Natural killer cell (primary cell): ENCODE measurements at regions not wholly inside any gene's neighbourhood (a gene's known extent, or its start where the extent isn't known, plus 50 kb on each side); places are given as distances from the start of the nearest gene placed in this dataset.

ENCODE experiments used
- ATAC-seq, 3 donors: fragments of 150-1000 bp in 2 of 3; fragments of 200-7000 bp in 1 of 3; cut with Tn5 transposase; 1 replicate in 1 of 3; 2 replicates in 2 of 3; pipeline ENCODE4 v1.10.0; 2021; ENCODE audit warnings: mild to moderate bottlenecking in 2 of 3, moderate library complexity in 2 of 3
- DNase-seq, 2 donors: peaks; one replicate each; pipeline versions ENCODE4 v3.0.0 to v3.0.0-alpha.2; 2013 to 2021; ENCODE audit warnings: mixed read lengths in 1 of 2
- H3K27ac ChIP-seq: one replicate; pipeline ENCODE4 v1.5.1; 2013; ENCODE audit warnings: mild to moderate bottlenecking, low read length
- H3K27me3 ChIP-seq: one replicate; pipeline ENCODE4 v1.6.1; 2013; ENCODE audit warnings: low read length; ENCODE audit not compliant: control insufficient read depth, insufficient read depth
- H3K36me3 ChIP-seq: one replicate; pipeline ENCODE4 v1.6.1; 2013; ENCODE audit warnings: low read length; ENCODE audit not compliant: control insufficient read depth, insufficient read depth
- H3K4me1 ChIP-seq: one replicate; pipeline ENCODE4 v1.6.1; 2013; ENCODE audit warnings: low read length; ENCODE audit not compliant: control insufficient read depth, insufficient read depth
- H3K4me3 ChIP-seq: one replicate; pipeline ENCODE4 v1.5.1; 2013; ENCODE audit warnings: low read length
- H3K9me3 ChIP-seq: one replicate; pipeline ENCODE4 v1.6.1; 2013; ENCODE audit warnings: low read length; ENCODE audit not compliant: control insufficient read depth, insufficient read depth
- H3K27ac Mint-ChIP-seq, 2 donors: one replicate each; pipeline ENCODE4 v1.8.0; 2022; ENCODE audit warnings: mild to moderate bottlenecking in 2 of 2, mixed read lengths in 2 of 2, moderate library complexity in 1 of 2
- H3K27me3 Mint-ChIP-seq, 2 donors: one replicate each; pipeline ENCODE4 v1.8.0; 2022; ENCODE audit warnings: low read depth in 2 of 2, mixed read lengths in 2 of 2
- H3K36me3 Mint-ChIP-seq: one replicate; pipeline ENCODE4 v1.8.0; 2022; ENCODE audit warnings: mixed read lengths
- H3K4me1 Mint-ChIP-seq, 2 donors: one replicate each; pipeline ENCODE4 v1.8.0; 2022; ENCODE audit warnings: mixed read lengths in 2 of 2
- H3K4me3 Mint-ChIP-seq: one replicate; pipeline ENCODE4 v1.8.0; 2022; ENCODE audit warnings: mild to moderate bottlenecking, moderate library complexity, mixed read lengths
- H3K9me3 Mint-ChIP-seq, 2 donors: one replicate each; pipeline ENCODE4 v1.8.0; 2022; ENCODE audit warnings: mixed read lengths in 2 of 2
- WGBS: methylation state at CpG from one replicate; pipeline ENCODE4 v1.1.7; 2013; ENCODE audit warnings: missing lambda C conversion rate; ENCODE audit not compliant: insufficient coverage; 5-methylcytosine and 5-hydroxymethylcytosine counted together
- intact Hi-C: fragments of 100-400 bp; cut with micrococcal nuclease; formaldehyde crosslinking; loops from one replicate; pipeline ENCODE4 v1.14.2; 2022
- TF ChIP-seq, protein P1 (sequence below): fragments of 200-600 bp; IDR thresholded peaks from one replicate; pipeline ENCODE4 v1.8.0; 2022; ENCODE audit warnings: antibody characterized with exemption

DNA sequence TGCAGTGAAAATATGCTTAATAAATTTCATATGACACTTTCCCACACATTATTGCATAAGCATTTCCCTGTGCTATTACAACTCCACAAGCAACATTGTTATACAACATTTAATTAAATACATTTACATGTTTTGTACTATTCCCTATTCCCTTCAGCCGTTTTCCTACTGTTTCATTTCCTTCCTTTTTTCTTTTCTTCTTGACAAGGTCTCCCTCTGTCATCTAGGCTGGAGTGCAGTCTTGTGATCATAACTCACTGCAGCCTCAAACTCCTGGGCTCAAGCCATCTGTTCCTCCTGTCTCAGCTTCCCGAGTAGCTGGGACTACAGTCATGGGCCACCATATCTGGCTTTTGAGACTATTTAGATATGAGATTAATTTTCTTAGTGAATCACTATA is 254.7 kb downstream of the NFKBIZ start:
- DNase-seq (no peak), ATAC-seq (no peak)
- Histone ChIP-seq H3K9me3 (no peaks in the 10 kb centered on the region), H3K4me3 (no peak overlapping the region), H3K27me3 (no peaks in the 10 kb centered on the region), H3K4me1 (no peaks in the 10 kb centered on the region), H3K27ac (no peak overlapping the region), H3K36me3 (no peaks in the 10 kb centered on the region)
- H3K27ac Mint-ChIP-seq: no peak overlapping the region
- intact Hi-C loops: no loop called here
- TF ChIP-seq, protein P1, sequence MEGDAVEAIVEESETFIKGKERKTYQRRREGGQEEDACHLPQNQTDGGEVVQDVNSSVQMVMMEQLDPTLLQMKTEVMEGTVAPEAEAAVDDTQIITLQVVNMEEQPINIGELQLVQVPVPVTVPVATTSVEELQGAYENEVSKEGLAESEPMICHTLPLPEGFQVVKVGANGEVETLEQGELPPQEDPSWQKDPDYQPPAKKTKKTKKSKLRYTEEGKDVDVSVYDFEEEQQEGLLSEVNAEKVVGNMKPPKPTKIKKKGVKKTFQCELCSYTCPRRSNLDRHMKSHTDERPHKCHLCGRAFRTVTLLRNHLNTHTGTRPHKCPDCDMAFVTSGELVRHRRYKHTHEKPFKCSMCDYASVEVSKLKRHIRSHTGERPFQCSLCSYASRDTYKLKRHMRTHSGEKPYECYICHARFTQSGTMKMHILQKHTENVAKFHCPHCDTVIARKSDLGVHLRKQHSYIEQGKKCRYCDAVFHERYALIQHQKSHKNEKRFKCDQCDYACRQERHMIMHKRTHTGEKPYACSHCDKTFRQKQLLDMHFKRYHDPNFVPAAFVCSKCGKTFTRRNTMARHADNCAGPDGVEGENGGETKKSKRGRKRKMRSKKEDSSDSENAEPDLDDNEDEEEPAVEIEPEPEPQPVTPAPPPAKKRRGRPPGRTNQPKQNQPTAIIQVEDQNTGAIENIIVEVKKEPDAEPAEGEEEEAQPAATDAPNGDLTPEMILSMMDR: no peak
- no peak overlapping the region for H3K4me3 Mint-ChIP-seq
- H3K4me1 Mint-ChIP-seq: no peaks in the 10 kb centered on the region
- H3K36me3 Mint-ChIP-seq: no peaks in the 10 kb centered on the region
- no peaks in the 10 kb centered on the region for H3K27me3 Mint-ChIP-seq
- no peaks in the 10 kb centered on the region for H3K9me3 Mint-ChIP-seq
- 33% methylated on average over 1 of the region's 2 CpGs for WGBS

DNA sequence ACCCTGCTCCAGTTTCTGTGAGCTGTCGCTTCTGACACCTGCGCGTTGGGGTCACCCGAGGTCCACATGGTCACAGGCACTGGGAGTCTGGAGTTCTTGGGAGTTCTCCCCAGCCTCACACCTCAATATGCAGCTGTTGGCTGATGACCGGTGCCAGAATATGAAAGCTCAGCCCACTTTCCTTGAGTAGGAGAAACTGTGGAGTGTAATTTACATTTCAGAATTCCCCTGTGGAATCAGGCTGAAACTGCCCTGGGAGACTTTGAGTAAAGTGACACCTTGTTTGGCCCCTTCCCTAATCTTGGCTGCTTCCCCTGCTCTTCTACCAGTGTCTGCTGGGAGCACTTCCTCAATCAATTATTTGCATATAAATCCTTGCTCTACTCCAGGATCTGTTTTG is 255.9 kb downstream of the NFKBIZ start:
- Mint-ChIP-seq H3K36me3 (no peaks in the 10 kb centered on the region), H3K4me3 (no peak overlapping the region), H3K4me1 (no peaks in the 10 kb centered on the region), H3K27ac (no peak overlapping the region), H3K27me3 (no peaks in the 10 kb centered on the region), H3K9me3 (no peaks in the 10 kb centered on the region)
- no peaks in the 10 kb centered on the region for H3K9me3 ChIP-seq
- H3K4me3 ChIP-seq: no peak overlapping the region
- no peak for ATAC-seq
- no peaks in the 10 kb centered on the region for H3K36me3 ChIP-seq
- H3K4me1 ChIP-seq: no peaks in the 10 kb centered on the region
- intact Hi-C loops: no loop called here
- no peaks in the 10 kb centered on the region for H3K27me3 ChIP-seq
- TF ChIP-seq, protein P1: no peak
- DNase-seq: no peak
- WGBS: 100% methylated on average over 5 of the region's 5 CpGs
- no peak overlapping the region for H3K27ac ChIP-seq

DNA sequence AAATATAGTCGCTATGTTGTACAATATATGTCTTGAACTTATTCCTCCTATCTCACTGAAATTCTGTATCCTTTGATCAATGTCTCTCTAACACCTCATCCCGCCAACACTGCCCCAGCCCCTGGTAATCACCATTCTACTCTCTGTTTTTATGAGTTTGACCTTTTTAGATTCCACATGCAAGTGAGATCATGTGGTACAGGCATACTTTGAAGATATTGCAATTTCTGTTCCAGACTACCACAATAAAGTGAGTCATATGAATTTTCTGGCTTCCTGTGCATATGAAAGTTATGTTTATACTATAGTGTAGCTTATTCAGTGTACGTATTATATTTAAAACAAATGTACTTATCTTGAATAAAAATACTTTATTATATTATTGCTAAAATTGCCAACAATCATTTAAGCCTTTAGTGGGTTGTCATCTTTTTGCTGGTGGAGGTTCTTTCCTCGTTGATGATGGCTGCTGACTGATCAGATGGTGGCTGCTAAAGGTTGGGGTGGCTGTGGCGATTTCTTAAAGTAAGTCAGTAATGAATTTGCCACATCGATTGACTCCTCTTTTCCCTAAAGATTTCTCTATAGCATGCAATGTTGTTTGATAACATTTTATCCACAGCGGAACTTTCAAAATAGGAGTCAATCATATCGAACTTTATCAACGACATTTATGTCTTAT is 257.2 kb downstream of the NFKBIZ start:
- WGBS: 90% methylated on average over 8 of the region's 9 CpGs
- H3K9me3 Mint-ChIP-seq: no peaks in the 10 kb centered on the region
- no peak overlapping the region for H3K4me3 Mint-ChIP-seq
- Histone ChIP-seq H3K4me3 (no peak overlapping the region), H3K36me3 (no peaks in the 10 kb centered on the region), H3K9me3 (no peaks in the 10 kb centered on the region), H3K27me3 (no peaks in the 10 kb centered on the region), H3K27ac (no peak overlapping the region), H3K4me1 (no peaks in the 10 kb centered on the region)
- intact Hi-C loops: no loop called here
- H3K4me1 Mint-ChIP-seq: no peaks in the 10 kb centered on the region
- DNase-seq (peak in 1 of 2 donors; percentile 19), ATAC-seq (no peak)
- no peaks in the 10 kb centered on the region for H3K36me3 Mint-ChIP-seq
- no peaks in the 10 kb centered on the region for H3K27me3 Mint-ChIP-seq
- TF ChIP-seq, protein P1: no peak
- no peak overlapping the region for H3K27ac Mint-ChIP-seq

DNA sequence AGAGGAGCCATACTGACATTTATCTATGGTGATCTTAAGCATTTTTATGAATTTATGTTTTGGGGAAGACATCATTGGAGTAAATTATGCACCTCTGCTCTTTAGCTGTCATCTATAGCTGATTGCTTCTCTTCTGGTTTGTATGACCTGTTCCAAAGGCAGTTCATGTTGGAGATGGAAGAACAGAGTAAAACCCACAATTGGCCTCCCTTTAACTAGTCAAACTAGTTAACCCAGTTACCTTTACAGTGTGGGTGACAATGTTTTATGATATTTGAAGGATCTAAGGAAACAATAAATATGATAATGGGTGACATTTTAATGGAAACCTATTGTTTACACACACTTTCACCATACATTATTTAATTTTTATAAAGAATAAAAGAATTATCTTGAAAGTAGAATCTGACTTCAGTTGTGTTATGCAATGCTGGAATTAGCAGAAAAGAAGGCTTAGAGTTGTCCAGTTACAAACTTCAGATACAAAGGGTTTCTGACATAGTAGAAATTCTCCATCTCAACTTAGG is 263.5 kb downstream of the NFKBIZ start:
- no peak for ATAC-seq
- Mint-ChIP-seq H3K36me3 (no peaks in the 10 kb centered on the region), H3K4me3 (no peak overlapping the region), H3K27me3 (no peaks in the 10 kb centered on the region), H3K4me1 (peaks cover 6 to 12% of the 10 kb centered on the region in 2 donors), H3K27ac (no peak overlapping the region), H3K9me3 (no peaks in the 10 kb centered on the region)
- H3K36me3 ChIP-seq: no peaks in the 10 kb centered on the region
- no peaks in the 10 kb centered on the region for H3K27me3 ChIP-seq
- intact Hi-C loops: no loop called here
- no peak for DNase-seq
- TF ChIP-seq, protein P1: no peak
- H3K4me3 ChIP-seq: no peak overlapping the region
- no peak overlapping the region for H3K27ac ChIP-seq
- no peaks in the 10 kb centered on the region for H3K9me3 ChIP-seq
- peaks cover 3% of the 10 kb centered on the region for H3K4me1 ChIP-seq
